ENCODE measurements at regions not wholly inside any gene's neighbourhood (a gene's known extent, or its start where the extent isn't known, plus 50 kb on each side); places are given as distances from the start of the nearest gene placed in this dataset.

- POLR2A ChIA-PET = no interaction called here
- Histone ChIP-seq H3K4me3 (ENCODE audit: low read depth, low read length) (no peak overlapping the region), H3K4me1 (no peaks in the 10 kb centered on the region), H3K9me3 (no peaks in the 10 kb centered on the region), H3K27me3 (replicated peaks; ENCODE audit: control insufficient read depth, insufficient read depth, low read length) (no peaks in the 10 kb centered on the region), H3K36me3 (ENCODE audit: control insufficient read depth, insufficient read depth, low read length) (no peaks in the 10 kb centered on the region)
- CTCF ChIA-PET = no interaction called here
- H3K27me3 Mint-ChIP-seq (ENCODE audit: insufficient read depth, unreplicated experiment) = no peaks in the 10 kb centered on the region
- no peak for DNase-seq
- H3K4me1 Mint-ChIP-seq (ENCODE audit: low read depth, unreplicated experiment) = no peaks in the 10 kb centered on the region
- H3K9me3 Mint-ChIP-seq (ENCODE audit: unreplicated experiment) = no peaks in the 10 kb centered on the region
- intact Hi-C loops (cut with micrococcal nuclease; ENCODE audit: unreplicated experiment) = no loop called here
- H3K27ac Mint-ChIP-seq (ENCODE audit: unreplicated experiment) = no peak overlapping the region
- no peak overlapping the region for H3K4me3 Mint-ChIP-seq (ENCODE audit: unreplicated experiment)
- H3K36me3 Mint-ChIP-seq (ENCODE audit: insufficient read depth, unreplicated experiment) = no peaks in the 10 kb centered on the region
- TF ChIP-seq CTCF (IDR thresholded peaks at IDR 0.05; ENCODE audit: insufficient read depth in 1 of 2, low read depth in 1 of 2, low read length in 1 of 2, severe bottlenecking in 1 of 2, unreplicated experiment in 1 of 2) = no peak
- no TSS peak for BruUV-seq (replicated peaks)
Measured at GRCh38 chr14:42424501-42424900, 817.8 kb downstream of the LRFN5 start.

GRCh38 chr14:42421377-42422078 is 814.9 kb downstream of the LRFN5 start:
- Histone ChIP-seq H3K9me3 (no peaks in the 10 kb centered on the region), H3K4me1 (no peaks in the 10 kb centered on the region), H3K4me3 (ENCODE audit: low read depth, low read length) (no peak overlapping the region), H3K27me3 (replicated peaks; ENCODE audit: control insufficient read depth, insufficient read depth, low read length) (no peaks in the 10 kb centered on the region), H3K36me3 (ENCODE audit: control insufficient read depth, insufficient read depth, low read length) (no peaks in the 10 kb centered on the region)
- Mint-ChIP-seq H3K4me1 (ENCODE audit: low read depth, unreplicated experiment) (no peaks in the 10 kb centered on the region), H3K27ac (ENCODE audit: unreplicated experiment) (no peak overlapping the region), H3K4me3 (ENCODE audit: unreplicated experiment) (no peak overlapping the region), H3K9me3 (ENCODE audit: unreplicated experiment) (no peaks in the 10 kb centered on the region), H3K36me3 (ENCODE audit: insufficient read depth, unreplicated experiment) (no peaks in the 10 kb centered on the region), H3K27me3 (ENCODE audit: insufficient read depth, unreplicated experiment) (no peaks in the 10 kb centered on the region)
- ChIA-PET CTCF (no interaction called here), POLR2A (no interaction called here)
- BruUV-seq (replicated peaks) = no TSS peak
- no peak for DNase-seq
- TF ChIP-seq CTCF (IDR thresholded peaks at IDR 0.05; ENCODE audit: insufficient read depth in 1 of 2, low read depth in 1 of 2, low read length in 1 of 2, severe bottlenecking in 1 of 2, unreplicated experiment in 1 of 2) = no peak
- intact Hi-C loops (cut with micrococcal nuclease; ENCODE audit: unreplicated experiment) = no loop called here

- Histone ChIP-seq H3K4me1 (no peaks in the 10 kb centered on the region), H3K4me3 (ENCODE audit: low read depth, low read length) (no peak overlapping the region), H3K36me3 (ENCODE audit: control insufficient read depth, insufficient read depth, low read length) (no peaks in the 10 kb centered on the region), H3K9me3 (no peaks in the 10 kb centered on the region), H3K27me3 (replicated peaks; ENCODE audit: control insufficient read depth, insufficient read depth, low read length) (no peaks in the 10 kb centered on the region)
- no peaks in the 10 kb centered on the region for H3K4me1 Mint-ChIP-seq (ENCODE audit: low read depth, unreplicated experiment)
- TF ChIP-seq CTCF (IDR thresholded peaks at IDR 0.05; ENCODE audit: insufficient read depth in 1 of 2, low read depth in 1 of 2, low read length in 1 of 2, severe bottlenecking in 1 of 2, unreplicated experiment in 1 of 2) = no peak
- no peak overlapping the region for H3K27ac Mint-ChIP-seq (ENCODE audit: unreplicated experiment)
- intact Hi-C loops (cut with micrococcal nuclease; ENCODE audit: unreplicated experiment) = no loop called here
- no peaks in the 10 kb centered on the region for H3K27me3 Mint-ChIP-seq (ENCODE audit: insufficient read depth, unreplicated experiment)
- H3K9me3 Mint-ChIP-seq (ENCODE audit: unreplicated experiment) = no peaks in the 10 kb centered on the region
- ChIA-PET CTCF (no interaction called here), POLR2A (no interaction called here)
- no TSS peak for BruUV-seq (replicated peaks)
- H3K4me3 Mint-ChIP-seq (ENCODE audit: unreplicated experiment) = no peak overlapping the region
- no peak for DNase-seq
- H3K36me3 Mint-ChIP-seq (ENCODE audit: insufficient read depth, unreplicated experiment) = no peaks in the 10 kb centered on the region
Measured at GRCh38 chr14:42420071-42420470, 813.4 kb downstream of the LRFN5 start.

All from Caco-2 (cell line).